Right kidney (tissue), 1 donor: ENCODE measurements at regions not wholly inside any gene's neighbourhood (a gene's known extent, or its start where the extent isn't known, plus 50 kb on each side); places are given as distances from the start of the nearest gene placed in this dataset.

Source experiments
- DNase-seq: peaks from one replicate; pipeline ENCODE4 v3.0.0-alpha.2; 2016

DNA sequence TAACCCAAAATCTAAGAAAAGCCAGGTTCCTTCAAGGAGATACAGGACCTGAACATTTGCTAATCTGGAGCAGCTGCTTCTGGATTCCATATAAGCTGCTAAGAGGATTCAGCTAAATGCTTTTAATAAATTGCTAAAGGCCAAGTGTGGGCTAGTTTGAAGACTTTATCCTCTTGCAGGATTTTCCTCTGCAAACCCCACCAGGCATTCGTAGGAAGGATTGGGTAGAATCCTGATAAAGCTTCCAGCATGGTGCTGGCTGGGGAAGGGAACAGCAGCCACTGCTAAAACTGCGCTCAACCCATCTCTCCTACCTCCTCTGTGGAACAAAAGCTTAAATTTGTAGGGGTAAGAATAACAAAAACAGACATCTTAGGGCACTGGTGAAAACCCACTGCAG is 61.3 kb upstream of the TAB3 start:
- no peak for DNase-seq

DNA sequence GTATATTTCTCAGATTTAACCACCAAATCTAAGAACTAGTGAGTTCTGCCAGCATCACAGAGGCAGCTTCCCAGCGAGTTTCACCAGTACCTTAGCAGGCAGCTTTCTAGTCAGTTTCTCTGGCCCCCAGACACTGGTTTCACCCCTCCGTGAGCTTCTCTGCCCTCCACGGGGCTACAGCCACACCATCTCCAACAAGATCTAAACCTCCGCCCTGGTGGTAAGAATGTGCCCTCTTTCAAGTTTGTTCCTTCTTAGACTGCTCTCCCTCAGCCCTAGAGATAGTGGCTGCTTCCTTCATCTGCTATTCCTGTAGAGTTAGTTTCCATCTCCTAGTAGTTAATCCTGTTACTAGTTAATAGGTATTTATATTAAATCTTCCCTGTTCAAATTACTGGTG is 60.5 kb upstream of the TAB3 start:
- DNase-seq, result no peak

DNA sequence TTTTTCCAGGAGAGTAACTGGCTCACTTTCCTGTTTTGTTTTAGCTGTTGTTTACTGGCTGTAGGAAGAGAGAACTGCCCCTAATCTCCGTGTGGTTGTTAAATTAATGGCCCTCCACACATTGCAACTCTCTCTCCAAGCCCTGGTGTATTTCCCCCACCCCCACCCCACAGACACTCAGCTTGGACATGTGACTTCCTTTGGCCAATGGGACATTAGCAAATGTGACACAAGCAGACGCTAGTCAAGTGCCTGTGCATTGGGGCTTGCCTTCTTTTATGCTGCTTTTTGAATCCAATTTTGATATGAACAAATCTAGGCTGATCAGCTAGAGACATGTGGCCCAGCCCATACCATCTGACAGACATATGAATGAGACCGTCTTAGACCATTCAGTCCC is 59.6 kb upstream of the TAB3 start:
- no peak for DNase-seq

DNA sequence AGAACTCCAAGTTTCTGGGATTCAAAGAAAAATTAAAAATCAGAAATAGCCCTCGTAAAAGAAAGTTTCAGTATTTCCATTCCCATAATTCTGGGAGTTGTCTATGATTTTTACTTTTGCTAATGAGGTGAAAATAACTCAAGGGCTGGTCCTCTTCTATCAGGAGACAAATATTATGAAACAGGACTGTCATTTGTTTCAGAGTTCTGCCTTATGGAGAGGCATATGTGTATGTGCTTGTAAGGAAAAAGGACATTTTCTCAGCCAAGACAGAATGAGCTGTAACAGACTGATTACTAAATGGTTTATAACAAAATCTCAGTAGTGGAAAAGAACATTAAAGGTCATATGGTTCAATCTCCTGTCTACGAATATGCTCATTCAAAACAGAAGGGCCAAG is 59.0 kb upstream of the TAB3 start:
- no peak for DNase-seq

DNA sequence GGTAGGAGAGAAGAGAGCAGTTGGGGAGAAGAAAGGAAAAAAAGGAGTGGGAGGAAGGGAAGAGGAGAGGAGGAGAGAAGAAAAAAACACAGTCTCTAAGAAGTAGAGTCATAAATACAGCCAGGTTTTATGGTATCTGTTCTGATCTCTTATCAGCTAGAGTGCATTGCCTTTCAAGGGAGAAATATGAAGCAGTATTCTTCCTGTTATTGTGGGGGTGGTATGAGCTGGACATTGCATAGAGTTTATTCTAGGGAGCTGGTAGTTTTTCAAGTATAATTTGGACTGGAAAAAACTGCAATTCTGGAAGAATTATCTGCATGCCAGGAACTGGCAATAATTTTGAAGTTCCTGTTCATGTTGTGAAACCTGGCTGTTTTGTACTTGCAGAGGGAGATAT is 54.9 kb upstream of the TAB3 start:
- no peak for DNase-seq

DNA sequence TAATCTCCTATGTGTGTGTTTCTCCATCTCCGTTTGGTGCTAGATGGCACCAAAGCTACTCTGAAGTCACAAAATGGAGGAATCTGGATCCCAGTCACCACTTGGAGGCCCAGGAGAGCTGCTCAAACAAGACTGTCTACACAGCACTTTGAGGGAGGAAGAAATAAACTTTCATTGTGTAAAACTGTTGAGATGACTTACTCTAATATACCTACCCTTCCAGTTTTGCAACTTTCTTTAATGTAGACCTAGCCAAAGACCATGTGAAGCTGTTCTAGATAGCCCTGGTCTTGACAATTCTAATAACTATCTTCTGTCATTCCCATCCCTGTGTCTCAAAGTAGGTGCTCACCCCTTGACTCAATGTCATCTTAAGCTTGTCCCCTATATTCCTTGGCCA is 52.8 kb upstream of the TAB3 start:
- DNase-seq, result no peak

DNA sequence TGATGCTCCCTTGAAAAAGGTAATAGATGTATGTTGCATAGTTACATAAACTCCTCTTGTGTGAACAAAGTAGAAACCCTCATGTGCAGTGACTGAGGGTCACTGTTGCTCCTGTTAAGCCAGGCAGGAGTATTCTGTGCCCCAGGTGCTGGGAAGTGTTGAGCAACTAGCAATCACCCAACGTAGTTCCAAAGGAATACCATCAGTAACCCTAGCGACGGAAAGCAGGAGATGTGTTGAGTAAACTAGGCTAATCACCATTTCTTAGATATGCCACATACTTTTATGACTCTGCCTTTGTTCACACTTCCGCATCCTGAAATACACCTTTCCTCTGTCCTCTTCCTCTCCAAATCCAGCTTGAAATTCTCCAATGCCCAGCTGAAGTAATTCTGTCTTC is 50.9 kb upstream of the TAB3 start:
- DNase-seq, result no peak
